ENCODE measurements at regions not wholly inside any gene's neighbourhood (a gene's known extent, or its start where the extent isn't known, plus 50 kb on each side); places are given as distances from the start of the nearest gene placed in this dataset.

DNA sequence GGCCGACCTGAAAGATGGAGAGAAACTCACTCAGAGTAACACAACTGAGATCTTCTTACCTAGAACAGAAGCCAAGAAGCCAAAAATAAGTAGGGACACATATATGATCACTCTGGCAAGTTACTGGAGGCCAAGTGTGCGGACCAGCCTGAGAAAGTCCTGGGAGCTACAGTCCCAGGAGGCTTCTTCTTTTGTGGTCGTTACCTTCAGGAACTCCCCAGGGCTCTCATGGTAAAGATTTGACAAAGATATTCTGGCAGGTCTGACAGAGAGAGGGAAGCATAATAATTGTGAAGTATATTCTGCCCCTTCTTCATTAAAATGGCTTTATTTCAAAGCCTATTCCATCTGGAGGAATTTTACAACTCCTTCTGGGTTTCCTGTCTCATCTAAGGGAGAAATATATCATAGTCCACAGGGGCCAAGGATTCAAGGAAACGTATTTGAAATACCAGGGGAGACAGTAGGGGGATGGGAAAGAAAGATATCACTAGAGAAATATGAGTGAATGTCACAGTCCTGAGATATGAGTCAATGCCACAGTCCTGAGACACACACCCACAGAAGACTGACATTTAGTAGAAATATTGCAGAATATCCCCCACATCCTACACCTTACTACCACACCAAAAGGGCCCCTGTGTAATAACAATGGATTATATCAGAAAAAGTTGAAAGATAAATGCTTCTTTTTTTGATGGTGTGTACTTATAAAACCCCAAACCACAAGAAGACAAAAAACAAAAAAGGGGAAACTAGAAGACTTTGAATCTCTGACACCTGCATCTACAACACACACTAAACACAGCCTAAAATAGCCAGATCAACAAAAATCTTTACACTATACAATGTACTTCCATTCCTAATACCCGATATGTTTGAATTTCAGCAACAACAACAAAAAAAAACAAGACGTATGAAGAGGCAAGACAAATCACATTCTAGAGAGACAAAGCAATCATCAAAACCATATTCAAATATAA is 594.2 kb upstream of the NRG3 start:
- TF ChIP-seq, protein P1, sequence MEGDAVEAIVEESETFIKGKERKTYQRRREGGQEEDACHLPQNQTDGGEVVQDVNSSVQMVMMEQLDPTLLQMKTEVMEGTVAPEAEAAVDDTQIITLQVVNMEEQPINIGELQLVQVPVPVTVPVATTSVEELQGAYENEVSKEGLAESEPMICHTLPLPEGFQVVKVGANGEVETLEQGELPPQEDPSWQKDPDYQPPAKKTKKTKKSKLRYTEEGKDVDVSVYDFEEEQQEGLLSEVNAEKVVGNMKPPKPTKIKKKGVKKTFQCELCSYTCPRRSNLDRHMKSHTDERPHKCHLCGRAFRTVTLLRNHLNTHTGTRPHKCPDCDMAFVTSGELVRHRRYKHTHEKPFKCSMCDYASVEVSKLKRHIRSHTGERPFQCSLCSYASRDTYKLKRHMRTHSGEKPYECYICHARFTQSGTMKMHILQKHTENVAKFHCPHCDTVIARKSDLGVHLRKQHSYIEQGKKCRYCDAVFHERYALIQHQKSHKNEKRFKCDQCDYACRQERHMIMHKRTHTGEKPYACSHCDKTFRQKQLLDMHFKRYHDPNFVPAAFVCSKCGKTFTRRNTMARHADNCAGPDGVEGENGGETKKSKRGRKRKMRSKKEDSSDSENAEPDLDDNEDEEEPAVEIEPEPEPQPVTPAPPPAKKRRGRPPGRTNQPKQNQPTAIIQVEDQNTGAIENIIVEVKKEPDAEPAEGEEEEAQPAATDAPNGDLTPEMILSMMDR (conservative IDR thresholded peaks at IDR 0.05 in 1 of 2, IDR thresholded peaks at IDR 0.05 in 1 of 2; ENCODE audit: low read depth in 1 of 2, low read length in 2 of 2) = no peak
- no peak for TF ChIP-seq EZH2 (IDR thresholded peaks at IDR 0.05; ENCODE audit: low read length, missing control alignments)

Data from fibroblast of lung (primary cell).